Ovary (tissue), 3 donors: ENCODE measurements at regions not wholly inside any gene's neighbourhood (a gene's known extent, or its start where the extent isn't known, plus 50 kb on each side); places are given as distances from the start of the nearest gene placed in this dataset.

Experiments used
- POLR2A ChIP-seq: fragments of 450-650 bp; IDR thresholded peaks from one replicate; pipeline ENCODE4 v1.6.1; 2017; ENCODE audit warnings: antibody characterized with exemption, mild to moderate bottlenecking, moderate library complexity
- TF ChIP-seq, protein P1 (sequence below), 3 donors: fragments of 450-650 bp in 2 of 3; fragments of 200-600 bp in 1 of 3; IDR thresholded peaks; one replicate each; pipeline versions ENCODE4 v1.5.1 to v1.8.0; 2016 to 2022; ENCODE audit warnings: antibody characterized with exemption in 3 of 3, mild to moderate bottlenecking in 1 of 3
- donor health status: DM: no; HTN: no; CAD: no.

DNA sequence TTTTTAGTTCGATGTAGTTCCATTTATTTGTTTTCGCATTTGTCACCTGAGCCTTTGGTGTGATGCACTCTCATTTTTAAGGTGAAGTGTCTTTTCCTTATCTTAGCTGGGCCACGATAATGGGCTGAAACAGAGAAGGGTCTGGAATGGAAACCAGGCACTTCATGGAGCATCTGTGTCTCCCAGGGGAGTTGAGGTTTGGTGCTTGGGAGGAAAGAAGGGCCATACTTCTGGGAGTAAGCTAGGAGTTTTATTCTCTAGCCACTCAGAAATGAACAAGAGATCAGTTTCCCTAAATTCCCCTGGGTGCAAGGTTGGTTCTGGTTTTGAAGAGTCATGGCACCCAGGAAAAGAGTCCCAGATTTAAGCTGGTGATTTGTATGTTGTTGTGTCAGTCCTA, 179.4 kb upstream of the CXCR4 start:
- TF ChIP-seq, protein P1, sequence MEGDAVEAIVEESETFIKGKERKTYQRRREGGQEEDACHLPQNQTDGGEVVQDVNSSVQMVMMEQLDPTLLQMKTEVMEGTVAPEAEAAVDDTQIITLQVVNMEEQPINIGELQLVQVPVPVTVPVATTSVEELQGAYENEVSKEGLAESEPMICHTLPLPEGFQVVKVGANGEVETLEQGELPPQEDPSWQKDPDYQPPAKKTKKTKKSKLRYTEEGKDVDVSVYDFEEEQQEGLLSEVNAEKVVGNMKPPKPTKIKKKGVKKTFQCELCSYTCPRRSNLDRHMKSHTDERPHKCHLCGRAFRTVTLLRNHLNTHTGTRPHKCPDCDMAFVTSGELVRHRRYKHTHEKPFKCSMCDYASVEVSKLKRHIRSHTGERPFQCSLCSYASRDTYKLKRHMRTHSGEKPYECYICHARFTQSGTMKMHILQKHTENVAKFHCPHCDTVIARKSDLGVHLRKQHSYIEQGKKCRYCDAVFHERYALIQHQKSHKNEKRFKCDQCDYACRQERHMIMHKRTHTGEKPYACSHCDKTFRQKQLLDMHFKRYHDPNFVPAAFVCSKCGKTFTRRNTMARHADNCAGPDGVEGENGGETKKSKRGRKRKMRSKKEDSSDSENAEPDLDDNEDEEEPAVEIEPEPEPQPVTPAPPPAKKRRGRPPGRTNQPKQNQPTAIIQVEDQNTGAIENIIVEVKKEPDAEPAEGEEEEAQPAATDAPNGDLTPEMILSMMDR (IDR thresholded peaks at IDR 0.05) = no peak
- no peak for TF ChIP-seq POLR2A
